ENCODE measurements at regions not wholly inside any gene's neighbourhood (a gene's known extent, or its start where the extent isn't known, plus 50 kb on each side); places are given as distances from the start of the nearest gene placed in this dataset.

- no peak overlapping the region for H3K4me3 ChIP-seq (ENCODE audit: low read depth, low read length)
- no peak for DNase-seq (ENCODE audit: low read depth)
- no peak for TF ChIP-seq CTCF (conservative IDR thresholded peaks at IDR 0.05; ENCODE audit: low read depth, low read length)
These were observed 73.0 kb upstream of the PAPPA start for GRCh38 chr9:116080561-116080960.

GRCh38 chr9:116081435-116082115 is 72.0 kb upstream of the PAPPA start:
- TF ChIP-seq CTCF (conservative IDR thresholded peaks at IDR 0.05; ENCODE audit: low read depth, low read length) = no peak
- no peak overlapping the region for H3K4me3 ChIP-seq (ENCODE audit: low read depth, low read length)
- DNase-seq (ENCODE audit: low read depth) = no peak

GRCh38 chr9:116083837-116084236 is 69.8 kb upstream of the PAPPA start:
- H3K4me3 ChIP-seq (ENCODE audit: low read depth, low read length) = no peak overlapping the region
- TF ChIP-seq CTCF (conservative IDR thresholded peaks at IDR 0.05; ENCODE audit: low read depth, low read length) = no peak
- no peak for DNase-seq (ENCODE audit: low read depth)

- DNase-seq (ENCODE audit: low read depth) = no peak
- no peak for TF ChIP-seq CTCF (conservative IDR thresholded peaks at IDR 0.05; ENCODE audit: low read depth, low read length)
- H3K4me3 ChIP-seq (ENCODE audit: low read depth, low read length) = no peak overlapping the region
These were observed 69.1 kb upstream of the PAPPA start for GRCh38 chr9:116084497-116084896.

GRCh38 chr9:116087246-116087645 is 66.3 kb upstream of the PAPPA start:
- no peak for TF ChIP-seq CTCF (conservative IDR thresholded peaks at IDR 0.05; ENCODE audit: low read depth, low read length)
- peak; percentile 96 for DNase-seq (ENCODE audit: low read depth)
- no peak overlapping the region for H3K4me3 ChIP-seq (ENCODE audit: low read depth, low read length)

- no peak overlapping the region for H3K4me3 ChIP-seq (ENCODE audit: low read depth, low read length)
- no peak for TF ChIP-seq CTCF (conservative IDR thresholded peaks at IDR 0.05; ENCODE audit: low read depth, low read length)
- DNase-seq (ENCODE audit: low read depth) = peak; percentile 85
These were observed 65.8 kb upstream of the PAPPA start for GRCh38 chr9:116087751-116088194.

- no peak for TF ChIP-seq CTCF (conservative IDR thresholded peaks at IDR 0.05; ENCODE audit: low read depth, low read length)
- DNase-seq (ENCODE audit: low read depth) = peak; percentile 36
These were observed 65.2 kb upstream of the PAPPA start for GRCh38 chr9:116088396-116088795.

More at GRCh38 chr9:116088396-116088795, 65.2 kb upstream of the PAPPA start:
- H3K4me3 ChIP-seq (ENCODE audit: low read depth, low read length) = no peak overlapping the region

All from choroid plexus epithelial cell (primary cell).